ENCODE measurements at regions not wholly inside any gene's neighbourhood (a gene's known extent, or its start where the extent isn't known, plus 50 kb on each side); places are given as distances from the start of the nearest gene placed in this dataset.

DNA sequence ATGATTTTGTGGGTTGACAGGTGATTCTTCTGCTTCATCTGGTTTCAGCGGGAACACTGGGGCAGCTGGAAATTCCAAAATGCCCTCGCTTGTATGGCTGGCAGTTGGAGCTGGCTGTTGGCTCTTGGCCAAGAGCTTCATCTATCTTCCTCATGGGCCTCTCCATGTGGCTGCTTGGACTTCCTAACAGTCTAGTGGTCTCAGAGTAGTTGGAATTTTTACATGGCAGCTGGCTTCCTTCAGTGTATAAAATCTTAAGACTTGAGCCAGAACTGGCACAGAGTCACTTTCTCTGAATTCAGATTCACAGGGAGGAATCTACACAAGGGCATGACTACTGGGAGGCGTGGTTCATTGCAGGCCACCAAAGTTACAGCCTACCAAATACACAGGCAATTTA is 204.9 kb upstream of the RMST start:
- DNase-seq = no peak
- H3K9ac ChIP-seq (ENCODE audit: low read length) = no peak overlapping the region
- no peak overlapping the region for H2BK120ac ChIP-seq (ENCODE audit: low read depth, low read length)
- H3K36me3 ChIP-seq (ENCODE audit: control insufficient read depth in 1 of 2, insufficient read depth in 2 of 2, low read depth in 1 of 2, low read length in 2 of 2) = no peaks in the 10 kb centered on the region
- H3K23ac ChIP-seq (ENCODE audit: low read length in 2 of 2) = no peak overlapping the region
- no peak overlapping the region for H3K18ac ChIP-seq (ENCODE audit: low read depth in 1 of 2, low read length in 2 of 2)
- H3K4ac ChIP-seq (ENCODE audit: low read depth in 1 of 2, low read length in 2 of 2) = no peak overlapping the region
- H3K27ac ChIP-seq (ENCODE audit: low read length, poor library complexity, severe bottlenecking) = no peak overlapping the region
- no peak overlapping the region for H3K4me3 ChIP-seq (ENCODE audit: insufficient read depth in 1 of 2, low read depth in 1 of 2, low read length in 2 of 2)
- no peak overlapping the region for H3K4me2 ChIP-seq (ENCODE audit: low read length, poor library complexity, severe bottlenecking)
- WGBS = 61% methylated on average over 3 of the region's 3 CpGs
- H2BK5ac ChIP-seq (ENCODE audit: low read depth, low read length, poor library complexity, severe bottlenecking) = no peak overlapping the region
- H3K14ac ChIP-seq (ENCODE audit: low read length in 2 of 2) = no peak overlapping the region
- H4K91ac ChIP-seq (ENCODE audit: low read length) = no peak overlapping the region
- no peak overlapping the region for H4K8ac ChIP-seq (ENCODE audit: low read length)
- no peaks in the 10 kb centered on the region for H3K79me1 ChIP-seq (replicated peaks; ENCODE audit: low read length, poor library complexity, severe bottlenecking)
- no peaks in the 10 kb centered on the region for H3K9me3 ChIP-seq (ENCODE audit: control insufficient read depth, low read length)
- no peak overlapping the region for H2AK5ac ChIP-seq (ENCODE audit: low read length, severe bottlenecking)
- H3K27me3 ChIP-seq (ENCODE audit: control insufficient read depth in 1 of 2, insufficient read depth in 1 of 2, low read length in 2 of 2) = no peaks in the 10 kb centered on the region
- no peak overlapping the region for H2BK12ac ChIP-seq (ENCODE audit: low read length in 2 of 2)
- no peak overlapping the region for H2AFZ ChIP-seq (ENCODE audit: low read depth, low read length)
- no peak overlapping the region for H2BK15ac ChIP-seq (ENCODE audit: low read depth, poor library complexity, severe bottlenecking)
- H3K4me1 ChIP-seq (ENCODE audit: control insufficient read depth, insufficient read depth, low read depth, low read length) = no peaks in the 10 kb centered on the region

- H3K4ac ChIP-seq (ENCODE audit: low read depth in 1 of 2, low read length in 2 of 2) = no peak overlapping the region
- H3K9me3 ChIP-seq (ENCODE audit: control insufficient read depth, low read length) = no peaks in the 10 kb centered on the region
- H3K4me3 ChIP-seq (ENCODE audit: insufficient read depth in 1 of 2, low read depth in 1 of 2, low read length in 2 of 2) = no peak overlapping the region
- H3K27me3 ChIP-seq (ENCODE audit: control insufficient read depth in 1 of 2, insufficient read depth in 1 of 2, low read length in 2 of 2) = no peaks in the 10 kb centered on the region
- H4K8ac ChIP-seq (ENCODE audit: low read length) = no peak overlapping the region
- no peak overlapping the region for H2AK5ac ChIP-seq (ENCODE audit: low read length, severe bottlenecking)
- no peaks in the 10 kb centered on the region for H3K36me3 ChIP-seq (ENCODE audit: control insufficient read depth in 1 of 2, insufficient read depth in 2 of 2, low read depth in 1 of 2, low read length in 2 of 2)
- H4K91ac ChIP-seq (ENCODE audit: low read length) = no peak overlapping the region
- no peak overlapping the region for H3K14ac ChIP-seq (ENCODE audit: low read length in 2 of 2)
- no peak overlapping the region for H2BK12ac ChIP-seq (ENCODE audit: low read length in 2 of 2)
- H3K79me1 ChIP-seq (replicated peaks; ENCODE audit: low read length, poor library complexity, severe bottlenecking) = no peaks in the 10 kb centered on the region
- no peak overlapping the region for H3K23ac ChIP-seq (ENCODE audit: low read length in 2 of 2)
- H3K4me2 ChIP-seq (ENCODE audit: low read length, poor library complexity, severe bottlenecking) = no peak overlapping the region
- H3K4me1 ChIP-seq (ENCODE audit: control insufficient read depth, insufficient read depth, low read depth, low read length) = no peaks in the 10 kb centered on the region
- no peak for DNase-seq
- 50% methylated on average over 2 of the region's 2 CpGs for WGBS
- no peak overlapping the region for H3K18ac ChIP-seq (ENCODE audit: low read depth in 1 of 2, low read length in 2 of 2)
- H2BK120ac ChIP-seq (ENCODE audit: low read depth, low read length) = no peak overlapping the region
- H3K9ac ChIP-seq (ENCODE audit: low read length) = no peak overlapping the region
- H2BK5ac ChIP-seq (ENCODE audit: low read depth, low read length, poor library complexity, severe bottlenecking) = no peak overlapping the region
- H3K27ac ChIP-seq (ENCODE audit: low read length, poor library complexity, severe bottlenecking) = no peak overlapping the region
- no peak overlapping the region for H2BK15ac ChIP-seq (ENCODE audit: low read depth, poor library complexity, severe bottlenecking)
- no peak overlapping the region for H2AFZ ChIP-seq (ENCODE audit: low read depth, low read length)
Observed at GRCh38 chr12:97259098-97259497, 203.5 kb upstream of the RMST start.

DNA sequence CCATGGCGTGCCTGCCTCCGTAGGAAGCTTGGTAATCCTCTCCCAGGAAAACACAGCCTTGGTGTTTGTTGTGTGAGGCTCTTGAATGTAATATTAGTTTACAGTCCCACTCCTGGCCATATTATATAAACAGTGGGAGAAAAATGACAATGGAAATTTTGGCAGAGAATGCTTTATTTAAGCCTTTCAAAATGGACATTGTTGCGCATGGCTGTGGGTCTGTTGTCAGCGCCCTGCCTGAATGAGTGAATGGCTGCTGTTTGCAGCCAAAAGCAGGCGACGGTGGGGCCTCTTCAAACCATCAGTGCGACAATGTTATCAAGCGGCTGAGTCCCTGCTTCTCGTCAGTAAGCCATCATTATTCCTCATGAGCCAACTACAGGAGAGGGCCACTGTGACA is 201.8 kb upstream of the RMST start:
- Histone ChIP-seq H3K23ac (ENCODE audit: low read length in 2 of 2) (no peak overlapping the region), H3K36me3 (ENCODE audit: control insufficient read depth in 1 of 2, insufficient read depth in 2 of 2, low read depth in 1 of 2, low read length in 2 of 2) (no peaks in the 10 kb centered on the region), H2BK12ac (ENCODE audit: low read length in 2 of 2) (no peak overlapping the region), H3K4me3 (ENCODE audit: insufficient read depth in 1 of 2, low read depth in 1 of 2, low read length in 2 of 2) (no peak overlapping the region), H4K91ac (ENCODE audit: low read length) (no peak overlapping the region), H3K27ac (ENCODE audit: low read length, poor library complexity, severe bottlenecking) (no peak overlapping the region), H3K79me1 (replicated peaks; ENCODE audit: low read length, poor library complexity, severe bottlenecking) (no peaks in the 10 kb centered on the region), H3K9ac (ENCODE audit: low read length) (no peak overlapping the region), H2BK15ac (ENCODE audit: low read depth, poor library complexity, severe bottlenecking) (no peak overlapping the region), H2BK120ac (ENCODE audit: low read depth, low read length) (no peak overlapping the region), H3K4ac (ENCODE audit: low read depth in 1 of 2, low read length in 2 of 2) (no peak overlapping the region), H2AK5ac (ENCODE audit: low read length, severe bottlenecking) (no peak overlapping the region), H2AFZ (ENCODE audit: low read depth, low read length) (no peak overlapping the region), H3K14ac (ENCODE audit: low read length in 2 of 2) (no peak overlapping the region), H3K4me1 (ENCODE audit: control insufficient read depth, insufficient read depth, low read depth, low read length) (no peaks in the 10 kb centered on the region), H4K8ac (ENCODE audit: low read length) (no peak overlapping the region), H3K4me2 (ENCODE audit: low read length, poor library complexity, severe bottlenecking) (no peak overlapping the region), H3K27me3 (ENCODE audit: control insufficient read depth in 1 of 2, insufficient read depth in 1 of 2, low read length in 2 of 2) (no peaks in the 10 kb centered on the region), H2BK5ac (ENCODE audit: low read depth, low read length, poor library complexity, severe bottlenecking) (no peak overlapping the region), H3K18ac (ENCODE audit: low read depth in 1 of 2, low read length in 2 of 2) (no peak overlapping the region), H3K9me3 (ENCODE audit: control insufficient read depth, low read length) (no peaks in the 10 kb centered on the region)
- DNase-seq = no peak
- WGBS = 87% methylated on average over 9 of the region's 9 CpGs

DNA sequence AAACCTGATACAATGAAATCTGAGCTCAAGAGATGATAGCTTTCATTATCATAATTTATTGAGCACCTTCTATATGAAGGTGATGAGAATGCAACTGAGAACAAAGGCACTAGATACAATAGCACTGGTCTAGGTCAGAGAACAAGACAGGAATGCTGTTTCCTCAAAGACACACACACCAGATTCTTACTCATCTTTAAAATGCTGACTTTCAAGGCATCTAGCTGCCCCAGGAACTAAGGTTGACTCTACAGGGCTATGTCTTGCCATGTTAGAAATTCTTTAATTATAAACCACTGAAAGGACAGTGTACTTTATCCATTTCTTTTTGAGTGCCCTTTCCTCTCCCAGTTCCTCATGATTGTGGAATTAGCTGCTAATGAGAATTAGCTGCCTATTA is 195.4 kb upstream of the RMST start:
- Histone ChIP-seq H3K18ac (ENCODE audit: low read depth in 1 of 2, low read length in 2 of 2) (no peak overlapping the region), H2AK5ac (ENCODE audit: low read length, severe bottlenecking) (no peak overlapping the region), H3K4me2 (ENCODE audit: low read length, poor library complexity, severe bottlenecking) (no peak overlapping the region), H3K23ac (ENCODE audit: low read length in 2 of 2) (no peak overlapping the region), H4K8ac (ENCODE audit: low read length) (no peak overlapping the region), H3K79me1 (replicated peaks; ENCODE audit: low read length, poor library complexity, severe bottlenecking) (no peaks in the 10 kb centered on the region), H3K27me3 (ENCODE audit: control insufficient read depth in 1 of 2, insufficient read depth in 1 of 2, low read length in 2 of 2) (no peaks in the 10 kb centered on the region), H3K9me3 (ENCODE audit: control insufficient read depth, low read length) (peaks cover 3% of the 10 kb centered on the region), H3K36me3 (ENCODE audit: control insufficient read depth in 1 of 2, insufficient read depth in 2 of 2, low read depth in 1 of 2, low read length in 2 of 2) (no peaks in the 10 kb centered on the region), H4K91ac (ENCODE audit: low read length) (no peak overlapping the region), H3K14ac (ENCODE audit: low read length in 2 of 2) (no peak overlapping the region), H2BK5ac (ENCODE audit: low read depth, low read length, poor library complexity, severe bottlenecking) (no peak overlapping the region), H3K27ac (ENCODE audit: low read length, poor library complexity, severe bottlenecking) (no peak overlapping the region), H2AFZ (ENCODE audit: low read depth, low read length) (no peak overlapping the region), H3K4me3 (ENCODE audit: insufficient read depth in 1 of 2, low read depth in 1 of 2, low read length in 2 of 2) (no peak overlapping the region), H3K4me1 (ENCODE audit: control insufficient read depth, insufficient read depth, low read depth, low read length) (no peaks in the 10 kb centered on the region), H3K4ac (ENCODE audit: low read depth in 1 of 2, low read length in 2 of 2) (no peak overlapping the region), H2BK15ac (ENCODE audit: low read depth, poor library complexity, severe bottlenecking) (no peak overlapping the region), H2BK12ac (ENCODE audit: low read length in 2 of 2) (no peak overlapping the region), H3K9ac (ENCODE audit: low read length) (no peak overlapping the region), H2BK120ac (ENCODE audit: low read depth, low read length) (no peak overlapping the region)
- no peak for DNase-seq
